ENCODE measurements at regions not wholly inside any gene's neighbourhood (a gene's known extent, or its start where the extent isn't known, plus 50 kb on each side); places are given as distances from the start of the nearest gene placed in this dataset.

- no peak for TF ChIP-seq CTCF (IDR thresholded peaks at IDR 0.05; ENCODE audit: low read depth, low read length)
- TF ChIP-seq EZH2phosphoT487 (IDR thresholded peaks at IDR 0.05; ENCODE audit: low read depth), result no peak
These were observed 78.5 kb upstream of the VPREB1 start for GRCh38 chr22:22165936-22166710.
